Kidney (tissue), 13 donors: ENCODE measurements at regions not wholly inside any gene's neighbourhood (a gene's known extent, or its start where the extent isn't known, plus 50 kb on each side); places are given as distances from the start of the nearest gene placed in this dataset.

ENCODE experiments used
- DNase-seq, 5 donors: peaks; one replicate each; pipeline ENCODE4 v3.0.0-alpha.2; 2013 to 2020
- FAIRE-seq: peaks from 2 replicates; lab custom pipeline; 2012; peaks lifted over from hg19 to GRCh38; lab: Jason Lieb, UNC
- H3K27ac ChIP-seq, 2 donors: one replicate each; pipeline ENCODE4 v1.7.0; 2013; ENCODE audit warnings: low read depth in 2 of 2, low read length in 2 of 2, inconsistent platforms in 1 of 2
- H3K27me3 ChIP-seq: one replicate; pipeline ENCODE4 v1.7.1; 2013; ENCODE audit warnings: low read length, inconsistent platforms; ENCODE audit not compliant: control insufficient read depth, insufficient read depth
- H3K36me3 ChIP-seq, 3 donors: one replicate each; pipeline versions ENCODE4 v1.7.0 to v1.7.1; 2013; ENCODE audit warnings: low read length in 3 of 3, control low read depth in 1 of 3, inconsistent platforms in 1 of 3; ENCODE audit not compliant: insufficient read depth in 3 of 3, control insufficient read depth in 2 of 3
- H3K4me1 ChIP-seq, 3 donors: one replicate each; pipeline versions ENCODE4 v1.7.0 to v1.7.1; 2013; ENCODE audit warnings: low read length in 3 of 3, inconsistent platforms in 1 of 3, low read depth in 1 of 3; ENCODE audit not compliant: control insufficient read depth in 2 of 3, insufficient read depth in 2 of 3
- H3K4me3 ChIP-seq, 3 donors: one replicate each; pipeline versions ENCODE4 v1.7.0 to v1.8.1; 2013; ENCODE audit warnings: low read length in 3 of 3, control low read depth in 1 of 3, inconsistent platforms in 1 of 3
- H3K9ac ChIP-seq, 3 donors: one replicate each; pipeline versions ENCODE4 v1.7.0 to v1.7.1; 2013; ENCODE audit warnings: low read length in 3 of 3, control low read depth in 1 of 3, inconsistent platforms in 1 of 3
- H3K9me3 ChIP-seq, 3 donors: one replicate each; pipeline versions ENCODE4 v1.7.0 to v1.7.1; 2013; ENCODE audit warnings: low read length in 3 of 3, control low read depth in 1 of 3, inconsistent platforms in 1 of 3; ENCODE audit not compliant: control insufficient read depth in 2 of 3, insufficient read depth in 1 of 3
- CTCF ChIP-seq: IDR thresholded peaks from 3 replicates; pipeline ENCODE4 v1.5.1; 2012; ENCODE audit warnings: mild to moderate bottlenecking, moderate library complexity, borderline replicate concordance; ENCODE audit not compliant: insufficient read depth; ENCODE audit errors: extremely low read depth
- intact Hi-C: fragments of 100-400 bp; cut with DNase I; formaldehyde crosslinking; loops from one replicate; pipeline ENCODE4 v1.11.1; 2022
- donor health status: control.
- donor health status: control.
- donor health status: control.
- donor health status: control.
- donor health status: control.
- donor health status: DM: yes; HTN: yes; CAD: no.
- donor health status: Normal renal cell carcinoma (clear cell type).

DNA sequence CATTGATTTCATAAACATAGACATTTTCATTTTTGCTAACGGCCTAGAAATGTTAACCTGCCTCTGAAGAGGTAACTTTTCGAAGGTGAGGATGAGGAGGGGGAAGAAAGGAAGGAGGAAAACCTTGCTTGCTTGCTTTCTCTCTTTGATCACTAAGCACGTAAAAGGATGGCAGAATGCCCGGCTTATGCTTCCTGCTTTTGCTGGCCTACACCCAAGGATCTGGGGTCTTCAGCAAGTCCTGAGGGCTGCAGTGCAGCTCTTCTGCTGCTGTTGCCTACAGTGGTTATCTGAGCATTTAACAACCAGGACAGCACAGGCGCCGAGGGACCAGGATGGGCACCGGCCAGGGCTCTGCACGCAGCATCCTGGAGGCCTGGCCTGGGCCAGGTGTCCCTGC is 150.8 kb upstream of the TAB2 start:
- Histone ChIP-seq H3K4me3 (no peak overlapping the region), H3K27me3 (no peaks in the 10 kb centered on the region), H3K9me3 (no peaks in the 10 kb centered on the region), H3K4me1 (no peaks in the 10 kb centered on the region), H3K27ac (no peak overlapping the region), H3K9ac (no peak overlapping the region), H3K36me3 (no peaks in the 10 kb centered on the region)
- no peak for TF ChIP-seq CTCF
- FAIRE-seq (no peak), DNase-seq (peak in 3 of 5 donors; percentile 32 to 57 (median 55))
- intact Hi-C loops: no loop called here

GRCh38 chr6:149168968-149169367 is 148.5 kb upstream of the TAB2 start:
- DNase-seq: no peak
- no peak for FAIRE-seq

DNA sequence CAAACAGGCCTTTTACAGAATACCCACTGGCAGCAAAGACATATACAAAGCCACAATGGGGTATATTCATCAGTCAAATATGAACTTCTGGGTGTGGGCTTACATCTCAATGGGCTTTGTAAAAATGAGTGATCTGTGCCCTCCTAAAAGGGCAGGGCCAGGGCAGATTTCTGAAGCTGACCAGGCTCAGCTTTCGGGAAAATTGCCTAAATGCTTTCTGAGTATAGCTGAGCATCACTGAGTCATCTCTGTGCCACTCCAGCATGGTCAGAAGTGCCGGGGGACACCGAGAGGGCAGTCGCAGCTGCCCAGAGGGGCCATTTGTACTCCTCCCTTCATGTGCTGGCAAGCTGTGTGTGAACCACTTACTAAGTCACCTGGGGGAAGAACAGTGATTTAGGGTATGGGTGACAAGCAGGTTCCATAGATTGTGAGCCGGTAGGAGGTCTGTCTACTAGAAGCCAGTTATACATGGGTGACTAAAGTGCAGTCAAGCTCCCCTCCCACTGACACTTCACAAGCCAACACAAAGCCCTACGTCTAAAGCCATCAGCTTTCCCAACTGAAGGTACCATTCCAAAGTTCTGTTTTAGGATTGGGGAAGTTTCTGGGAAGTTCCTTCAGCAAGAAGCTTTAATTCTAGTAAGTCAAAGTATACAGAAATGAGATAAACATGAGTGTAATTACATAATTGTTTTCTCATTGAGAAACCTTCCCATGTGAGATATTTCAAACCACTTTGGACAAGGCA is 147.6 kb upstream of the TAB2 start:
- intact Hi-C loops: no loop called here
- DNase-seq (peak in 1 of 5 donors; percentile 12), FAIRE-seq (no peak)
- no peaks in the 10 kb centered on the region for H3K9me3 ChIP-seq
- no peaks in the 10 kb centered on the region for H3K36me3 ChIP-seq
- H3K9ac ChIP-seq: no peak overlapping the region
- no peak for TF ChIP-seq CTCF
- no peaks in the 10 kb centered on the region for H3K27me3 ChIP-seq
- H3K4me3 ChIP-seq: no peak overlapping the region
- no peak overlapping the region for H3K27ac ChIP-seq
- no peaks in the 10 kb centered on the region for H3K4me1 ChIP-seq

More at GRCh38 chr6:149168968-149169367, 148.5 kb upstream of the TAB2 start:
- H3K9me3 ChIP-seq: no peaks in the 10 kb centered on the region
- H3K27me3 ChIP-seq: no peaks in the 10 kb centered on the region
- H3K36me3 ChIP-seq: no peaks in the 10 kb centered on the region
- intact Hi-C loops: no loop called here
- no peak overlapping the region for H3K27ac ChIP-seq
- no peak for TF ChIP-seq CTCF
- no peaks in the 10 kb centered on the region for H3K4me1 ChIP-seq
- no peak overlapping the region for H3K4me3 ChIP-seq
- H3K9ac ChIP-seq: no peak overlapping the region
